Stimulated activated naive CD8-positive, alpha-beta T cell treated with anti-CD3 and anti-CD28 coated beads, Interleukin-15, Interleukin-2, amounts not matched to agents 100 ng/mL and 50 ng/mL, for 24 hours (primary cell): ENCODE measurements at regions not wholly inside any gene's neighbourhood (a gene's known extent, or its start where the extent isn't known, plus 50 kb on each side); places are given as distances from the start of the nearest gene placed in this dataset.

ENCODE experiments used
- H3K27ac Mint-ChIP-seq: one replicate; pipeline ENCODE4 v1.8.0; 2021; ENCODE audit warnings: mild to moderate bottlenecking, mixed read lengths
- H3K27me3 Mint-ChIP-seq: one replicate; pipeline ENCODE4 v1.8.0; 2021; ENCODE audit warnings: mixed read lengths
- H3K36me3 Mint-ChIP-seq: one replicate; pipeline ENCODE4 v1.8.0; 2021; ENCODE audit warnings: low read depth, mixed read lengths
- H3K4me1 Mint-ChIP-seq: one replicate; pipeline ENCODE4 v1.8.0; 2021; ENCODE audit warnings: low read depth, mixed read lengths
- H3K4me3 Mint-ChIP-seq: one replicate; pipeline ENCODE4 v1.8.0; 2021; ENCODE audit warnings: mild to moderate bottlenecking, mixed read lengths
- H3K9me3 Mint-ChIP-seq: one replicate; pipeline ENCODE4 v1.8.0; 2021; ENCODE audit warnings: mixed read lengths

DNA sequence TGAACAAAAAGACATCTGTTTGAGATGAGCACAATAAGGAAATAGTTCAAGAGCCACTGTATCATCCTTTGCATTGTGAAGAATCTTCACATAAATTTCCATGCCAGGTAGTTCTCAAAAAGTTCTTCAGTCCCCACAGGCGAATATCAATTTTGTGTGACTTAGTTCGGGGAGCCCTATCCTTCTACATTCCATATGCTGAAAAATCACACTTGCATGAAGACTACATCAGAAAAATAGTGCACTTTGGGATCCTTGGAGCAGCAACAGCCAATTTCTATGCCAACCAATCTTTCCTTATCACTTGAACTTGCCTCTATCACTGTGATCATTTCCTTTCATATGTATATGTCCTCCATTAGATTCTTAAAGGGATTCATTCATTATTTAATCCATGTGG lies 830.6 kb upstream of the POU3F3 start:
- H3K4me3 Mint-ChIP-seq: no peak overlapping the region
- no peak overlapping the region for H3K27ac Mint-ChIP-seq
- H3K9me3 Mint-ChIP-seq: peaks cover 4% of the 10 kb centered on the region
- no peaks in the 10 kb centered on the region for H3K4me1 Mint-ChIP-seq
- no peaks in the 10 kb centered on the region for H3K27me3 Mint-ChIP-seq
- H3K36me3 Mint-ChIP-seq: no peaks in the 10 kb centered on the region

DNA sequence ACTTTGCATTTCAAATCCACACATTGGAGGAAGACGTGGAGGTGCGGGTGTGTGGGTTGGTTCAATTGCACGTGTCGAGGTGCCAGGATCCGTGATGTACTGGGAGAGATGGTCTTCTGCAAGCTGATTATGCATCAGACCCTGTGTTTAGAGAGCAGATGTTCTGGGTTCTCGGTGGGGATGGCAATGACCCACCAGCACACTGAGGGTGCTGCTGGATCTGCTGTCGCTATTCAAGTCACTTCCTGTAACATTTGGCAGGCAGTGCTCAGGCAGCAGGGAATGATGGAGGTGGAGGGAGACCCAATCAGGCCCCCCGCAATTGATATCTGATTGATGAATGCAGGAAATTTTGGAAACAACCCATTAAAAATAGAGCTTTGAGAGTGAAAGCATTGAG lies 830.1 kb upstream of the POU3F3 start:
- H3K27ac Mint-ChIP-seq: no peak overlapping the region
- no peaks in the 10 kb centered on the region for H3K36me3 Mint-ChIP-seq

DNA sequence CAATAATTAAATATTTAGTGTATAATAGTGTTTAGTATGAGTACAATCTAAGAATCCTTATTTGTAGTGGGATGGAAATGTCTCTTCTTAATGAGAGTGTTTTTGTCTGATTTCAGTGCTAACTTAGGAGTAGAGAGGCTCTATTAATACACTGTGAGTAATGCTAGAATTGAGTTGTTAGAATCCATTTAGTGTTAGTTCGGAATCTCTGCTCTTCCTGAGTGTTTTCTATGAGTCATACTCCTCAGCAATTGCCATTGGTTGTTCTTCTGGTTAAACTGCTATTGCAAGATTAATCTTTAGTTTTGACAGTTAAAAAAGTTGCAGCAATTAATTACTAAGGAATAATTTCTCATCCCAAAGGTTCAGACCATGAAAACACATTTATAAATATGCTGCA lies 828.6 kb upstream of the POU3F3 start:
- no peak overlapping the region for H3K27ac Mint-ChIP-seq
- no peaks in the 10 kb centered on the region for H3K9me3 Mint-ChIP-seq
- H3K27me3 Mint-ChIP-seq: no peaks in the 10 kb centered on the region
- H3K4me3 Mint-ChIP-seq: no peak overlapping the region
- no peaks in the 10 kb centered on the region for H3K4me1 Mint-ChIP-seq
- no peaks in the 10 kb centered on the region for H3K36me3 Mint-ChIP-seq

More for the DNA sequence above, 830.1 kb upstream of the POU3F3 start:
- peaks cover 3% of the 10 kb centered on the region for H3K9me3 Mint-ChIP-seq
- H3K27me3 Mint-ChIP-seq: no peaks in the 10 kb centered on the region
- H3K4me3 Mint-ChIP-seq: no peak overlapping the region
- no peaks in the 10 kb centered on the region for H3K4me1 Mint-ChIP-seq

DNA sequence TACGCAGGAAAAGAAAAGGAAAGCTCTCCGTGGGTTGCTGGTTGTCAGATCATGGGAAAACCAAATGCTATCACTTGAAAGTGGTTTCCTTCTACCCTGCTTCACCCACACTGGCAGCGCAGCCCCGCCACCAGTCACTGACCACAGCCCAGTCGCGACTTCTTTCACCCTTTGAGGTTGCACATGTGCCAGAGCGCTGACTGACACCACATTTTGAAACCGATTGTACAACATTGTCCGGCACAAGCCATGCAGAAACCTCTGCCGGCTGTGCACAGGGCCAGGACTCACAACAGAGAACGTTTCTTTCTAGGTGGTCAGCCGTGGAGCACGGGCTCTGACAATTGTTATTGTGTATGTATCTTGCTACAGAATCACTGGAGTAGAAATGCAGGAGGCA lies 827.2 kb upstream of the POU3F3 start:
- Mint-ChIP-seq H3K27ac (no peak overlapping the region), H3K36me3 (no peaks in the 10 kb centered on the region), H3K4me1 (no peaks in the 10 kb centered on the region), H3K27me3 (no peaks in the 10 kb centered on the region), H3K4me3 (no peak overlapping the region), H3K9me3 (no peaks in the 10 kb centered on the region)

DNA sequence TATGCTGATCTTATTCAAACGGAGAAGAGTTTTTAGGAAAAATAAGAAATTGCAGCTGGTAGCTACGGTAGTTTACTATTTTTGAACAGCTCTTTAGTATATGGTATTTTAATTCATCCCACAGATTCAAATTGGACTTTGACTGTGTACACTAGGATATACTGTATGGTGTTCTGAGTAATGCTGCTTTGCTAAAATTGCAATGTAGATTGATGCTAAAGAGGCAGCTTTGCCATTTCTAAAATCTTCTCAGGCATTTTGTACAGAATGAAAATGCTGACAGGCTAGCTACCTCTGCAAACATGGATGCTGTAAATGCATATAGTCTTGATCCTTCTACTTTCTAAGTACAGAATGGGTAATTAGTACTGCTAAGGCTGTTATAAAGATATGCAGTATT lies 826.6 kb upstream of the POU3F3 start:
- no peaks in the 10 kb centered on the region for H3K4me1 Mint-ChIP-seq
- no peaks in the 10 kb centered on the region for H3K9me3 Mint-ChIP-seq
- no peaks in the 10 kb centered on the region for H3K27me3 Mint-ChIP-seq

DNA sequence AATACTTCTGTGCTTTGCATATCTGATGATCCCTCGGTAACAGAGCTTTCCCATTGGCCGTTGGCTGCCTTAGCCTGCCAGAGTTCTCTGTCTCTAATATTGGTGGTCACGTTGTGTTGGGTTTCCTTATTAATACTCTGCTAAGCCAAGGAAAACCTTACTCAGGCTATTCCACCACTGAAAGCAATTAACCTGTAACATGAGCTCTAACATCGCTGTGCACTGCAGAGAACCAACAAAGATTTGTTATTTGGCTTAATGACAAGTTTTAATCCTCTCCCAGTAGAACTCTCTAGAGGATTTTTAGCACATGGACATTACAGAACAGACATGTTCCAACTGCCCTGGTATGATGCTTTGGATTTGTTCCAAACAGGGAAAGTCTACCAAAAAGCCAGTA lies 825.9 kb upstream of the POU3F3 start:
- no peak overlapping the region for H3K4me3 Mint-ChIP-seq
- H3K4me1 Mint-ChIP-seq: no peaks in the 10 kb centered on the region
- no peak overlapping the region for H3K27ac Mint-ChIP-seq
- no peaks in the 10 kb centered on the region for H3K27me3 Mint-ChIP-seq
- no peaks in the 10 kb centered on the region for H3K9me3 Mint-ChIP-seq
- no peaks in the 10 kb centered on the region for H3K36me3 Mint-ChIP-seq

More for the DNA sequence above, 826.6 kb upstream of the POU3F3 start:
- Mint-ChIP-seq H3K27ac (no peak overlapping the region), H3K36me3 (no peaks in the 10 kb centered on the region), H3K4me3 (no peak overlapping the region)

DNA sequence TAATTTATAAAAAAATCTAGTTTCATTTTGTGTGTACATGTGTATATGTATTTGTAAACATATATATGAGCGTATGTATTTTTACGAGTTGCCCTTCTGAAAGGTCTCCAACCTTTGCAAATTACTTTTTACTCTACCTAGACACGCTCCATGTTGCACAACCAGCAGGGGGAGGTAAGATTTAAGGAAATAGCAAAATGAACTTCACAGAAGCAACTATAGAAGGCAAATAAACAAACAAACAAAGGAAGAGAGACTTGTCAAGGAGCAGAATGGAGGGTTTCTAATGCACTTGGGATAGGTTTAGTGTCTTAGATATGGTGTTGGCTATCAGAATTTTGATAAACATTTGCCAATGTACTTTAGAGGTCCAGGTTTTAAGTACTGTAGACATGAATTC lies 820.5 kb upstream of the POU3F3 start:
- no peak overlapping the region for H3K4me3 Mint-ChIP-seq
- peaks cover 4% of the 10 kb centered on the region for H3K9me3 Mint-ChIP-seq
- no peak overlapping the region for H3K27ac Mint-ChIP-seq
- H3K27me3 Mint-ChIP-seq: no peaks in the 10 kb centered on the region
- no peaks in the 10 kb centered on the region for H3K36me3 Mint-ChIP-seq
- no peaks in the 10 kb centered on the region for H3K4me1 Mint-ChIP-seq

DNA sequence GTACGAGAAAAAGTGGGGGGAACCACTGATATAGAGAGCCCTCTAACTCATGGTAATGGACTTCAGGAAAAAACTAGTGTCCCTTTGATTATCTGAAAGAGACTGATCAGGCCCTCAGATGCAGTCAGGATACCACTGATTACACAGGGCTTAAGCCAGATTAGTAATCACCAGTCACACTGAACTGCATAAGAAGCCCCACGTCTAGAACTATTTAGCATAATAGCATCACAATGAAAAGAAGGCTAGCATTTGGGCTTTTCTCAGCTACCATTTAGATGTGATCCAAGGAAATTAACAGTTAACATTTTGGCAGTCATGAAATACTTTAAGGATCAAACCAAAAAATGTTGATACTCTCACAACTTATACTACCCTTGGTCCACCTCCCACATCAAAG lies 813.1 kb upstream of the POU3F3 start:
- Mint-ChIP-seq H3K4me1 (no peaks in the 10 kb centered on the region), H3K9me3 (peaks cover 3% of the 10 kb centered on the region), H3K4me3 (no peak overlapping the region), H3K36me3 (no peaks in the 10 kb centered on the region), H3K27ac (no peak overlapping the region), H3K27me3 (no peaks in the 10 kb centered on the region)

DNA sequence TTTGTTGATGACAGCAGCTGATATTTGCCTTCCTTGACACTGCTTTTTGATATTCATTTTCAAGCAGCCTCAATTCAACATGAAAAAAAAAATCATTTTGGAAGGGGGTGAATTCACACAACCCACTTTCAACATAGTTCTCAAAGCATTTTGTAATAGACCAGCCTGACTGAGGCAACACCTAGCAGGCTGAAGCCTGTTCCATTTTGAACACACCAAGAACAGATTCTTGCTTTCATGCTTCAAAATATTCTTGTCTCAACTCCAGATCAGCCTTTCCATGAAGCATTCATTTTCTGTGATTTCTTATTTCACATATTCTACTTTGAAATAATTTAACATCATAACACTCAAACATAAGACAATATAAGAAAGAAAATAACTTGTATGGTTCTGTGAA lies 812.6 kb upstream of the POU3F3 start:
- H3K4me3 Mint-ChIP-seq: no peak overlapping the region
- H3K27me3 Mint-ChIP-seq: no peaks in the 10 kb centered on the region
- peaks cover 3% of the 10 kb centered on the region for H3K9me3 Mint-ChIP-seq
- H3K4me1 Mint-ChIP-seq: no peaks in the 10 kb centered on the region
- no peak overlapping the region for H3K27ac Mint-ChIP-seq
- H3K36me3 Mint-ChIP-seq: no peaks in the 10 kb centered on the region

DNA sequence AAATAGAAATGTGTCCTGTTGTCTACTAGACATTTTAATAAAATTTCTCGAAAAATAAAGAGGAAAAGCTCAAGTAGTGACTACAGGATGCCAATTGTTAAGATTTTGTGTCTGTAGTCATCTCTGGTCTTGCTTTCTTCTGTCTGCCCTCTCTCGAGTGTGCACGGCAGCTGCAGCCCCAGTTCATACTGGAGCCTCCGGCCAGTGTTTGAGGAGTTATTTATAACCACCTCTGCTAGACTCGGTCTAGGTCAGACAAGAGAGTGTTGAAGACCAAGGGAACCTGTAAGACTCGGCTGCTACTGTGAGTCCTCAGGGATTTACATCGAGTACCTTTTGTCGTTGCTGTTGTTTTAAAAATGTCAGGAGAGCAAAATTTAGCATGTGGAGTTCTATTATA lies 810.1 kb upstream of the POU3F3 start:
- Mint-ChIP-seq H3K36me3 (no peaks in the 10 kb centered on the region), H3K4me1 (no peaks in the 10 kb centered on the region), H3K27me3 (no peaks in the 10 kb centered on the region), H3K27ac (no peak overlapping the region), H3K4me3 (no peak overlapping the region), H3K9me3 (peaks cover 3% of the 10 kb centered on the region)

DNA sequence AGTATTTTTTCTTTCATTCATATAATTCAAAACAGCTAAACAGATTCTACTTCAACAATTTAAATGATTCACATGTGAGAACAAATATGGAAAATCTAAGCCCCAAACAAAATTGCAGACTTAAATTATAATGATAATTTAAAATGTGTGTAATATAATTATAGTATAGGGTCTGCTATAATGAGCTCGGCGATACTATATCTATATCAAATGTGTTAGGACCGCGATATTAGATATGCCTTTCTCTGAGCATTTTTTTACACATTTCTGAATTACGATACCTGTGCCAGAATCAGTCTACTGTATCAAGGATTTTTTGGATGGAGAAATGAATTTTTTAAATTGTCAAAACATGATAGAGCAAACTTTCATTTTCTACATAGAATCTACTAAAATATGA lies 808.8 kb upstream of the POU3F3 start:
- no peak overlapping the region for H3K27ac Mint-ChIP-seq
- no peaks in the 10 kb centered on the region for H3K4me1 Mint-ChIP-seq
- H3K36me3 Mint-ChIP-seq: no peaks in the 10 kb centered on the region
- H3K4me3 Mint-ChIP-seq: no peak overlapping the region
- H3K9me3 Mint-ChIP-seq: no peaks in the 10 kb centered on the region
- H3K27me3 Mint-ChIP-seq: no peaks in the 10 kb centered on the region

DNA sequence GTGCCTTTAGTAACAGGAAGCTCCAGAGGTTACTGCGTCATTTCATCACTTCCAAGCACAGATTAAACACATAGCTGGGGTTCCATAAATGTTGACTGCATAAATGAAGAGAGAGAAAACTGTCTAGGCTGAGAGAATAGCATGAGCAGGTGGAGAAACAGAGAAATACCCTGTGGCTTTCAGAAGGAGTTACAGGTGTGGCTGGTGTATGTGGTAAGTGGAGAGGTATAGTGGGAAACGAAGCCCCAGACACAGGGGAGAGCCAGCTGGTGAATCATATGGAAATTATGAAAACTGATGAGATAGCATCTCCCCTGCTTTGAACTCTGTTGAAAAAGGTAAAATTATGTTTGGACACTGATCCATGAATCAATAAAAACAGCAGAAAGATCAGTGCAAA lies 807.4 kb upstream of the POU3F3 start:
- H3K4me1 Mint-ChIP-seq: no peaks in the 10 kb centered on the region
- H3K27ac Mint-ChIP-seq: no peak overlapping the region
- no peaks in the 10 kb centered on the region for H3K9me3 Mint-ChIP-seq
- no peaks in the 10 kb centered on the region for H3K36me3 Mint-ChIP-seq
- no peaks in the 10 kb centered on the region for H3K27me3 Mint-ChIP-seq
- H3K4me3 Mint-ChIP-seq: no peak overlapping the region

DNA sequence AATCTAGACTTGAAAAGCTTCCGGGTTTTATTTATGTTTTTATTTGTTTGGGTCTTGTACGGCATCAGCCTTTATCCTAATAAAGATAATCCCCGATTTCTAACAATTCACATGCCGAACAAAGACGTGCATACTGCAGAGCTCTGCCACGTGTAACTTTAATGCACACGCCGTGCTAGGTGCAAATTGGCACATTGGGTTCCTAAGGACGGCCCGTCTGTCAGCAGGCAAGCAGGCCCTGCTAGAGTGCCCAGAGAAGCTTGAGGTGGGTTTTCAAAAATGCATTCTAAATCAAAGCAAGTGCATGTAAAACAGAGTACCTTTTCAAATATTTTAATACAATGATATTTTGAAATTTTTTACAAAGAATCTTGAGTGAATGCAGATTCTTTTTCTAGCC lies 806.4 kb upstream of the POU3F3 start:
- H3K9me3 Mint-ChIP-seq: no peaks in the 10 kb centered on the region
- no peak overlapping the region for H3K4me3 Mint-ChIP-seq
- H3K4me1 Mint-ChIP-seq: no peaks in the 10 kb centered on the region
- no peaks in the 10 kb centered on the region for H3K27me3 Mint-ChIP-seq
- no peak overlapping the region for H3K27ac Mint-ChIP-seq
- no peaks in the 10 kb centered on the region for H3K36me3 Mint-ChIP-seq

DNA sequence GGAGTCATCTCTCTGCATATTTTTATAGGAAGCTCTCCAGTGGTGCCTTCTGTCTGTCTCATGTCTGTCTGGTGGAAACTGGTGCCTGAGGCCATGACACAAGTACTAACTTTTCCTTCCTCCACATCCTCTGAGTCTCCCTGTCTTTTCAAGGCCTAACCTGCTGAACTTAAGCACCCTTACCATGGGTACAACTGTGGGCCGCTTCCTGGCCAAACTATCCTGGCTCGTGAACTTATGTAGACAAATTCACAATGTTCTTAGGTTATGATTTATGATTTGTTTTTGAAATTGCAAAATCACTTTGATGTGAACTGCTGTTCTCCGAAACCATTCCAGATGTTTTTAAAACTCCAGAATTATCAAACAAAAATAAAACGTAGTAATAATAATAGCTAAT lies 804.5 kb upstream of the POU3F3 start:
- no peaks in the 10 kb centered on the region for H3K36me3 Mint-ChIP-seq
- H3K4me1 Mint-ChIP-seq: no peaks in the 10 kb centered on the region
- H3K27ac Mint-ChIP-seq: no peak overlapping the region

DNA sequence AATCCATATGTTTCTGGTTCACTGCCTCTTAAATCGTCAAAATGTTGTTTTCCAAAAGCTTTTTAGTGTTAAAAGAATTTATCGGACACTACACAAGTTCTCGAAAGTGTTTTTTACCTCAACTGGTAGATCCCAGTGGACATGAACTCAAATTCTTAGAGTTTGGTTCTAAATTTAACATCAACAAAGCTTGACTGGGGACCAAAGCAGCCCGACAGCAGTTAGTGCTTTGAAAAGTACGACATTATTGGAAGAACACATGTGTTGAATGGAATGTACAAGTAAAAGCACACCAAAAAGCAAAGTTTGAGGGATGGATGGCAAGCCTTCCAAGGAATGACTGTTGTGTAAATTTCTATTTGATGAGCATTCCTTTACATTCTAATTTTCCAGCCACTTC lies 803.9 kb upstream of the POU3F3 start:
- Mint-ChIP-seq H3K27me3 (no peaks in the 10 kb centered on the region), H3K4me3 (no peak overlapping the region), H3K4me1 (no peaks in the 10 kb centered on the region), H3K36me3 (no peaks in the 10 kb centered on the region), H3K27ac (no peak overlapping the region), H3K9me3 (no peaks in the 10 kb centered on the region)

More for the DNA sequence above, 804.5 kb upstream of the POU3F3 start:
- H3K4me3 Mint-ChIP-seq: no peak overlapping the region
- H3K9me3 Mint-ChIP-seq: no peaks in the 10 kb centered on the region
- no peaks in the 10 kb centered on the region for H3K27me3 Mint-ChIP-seq

DNA sequence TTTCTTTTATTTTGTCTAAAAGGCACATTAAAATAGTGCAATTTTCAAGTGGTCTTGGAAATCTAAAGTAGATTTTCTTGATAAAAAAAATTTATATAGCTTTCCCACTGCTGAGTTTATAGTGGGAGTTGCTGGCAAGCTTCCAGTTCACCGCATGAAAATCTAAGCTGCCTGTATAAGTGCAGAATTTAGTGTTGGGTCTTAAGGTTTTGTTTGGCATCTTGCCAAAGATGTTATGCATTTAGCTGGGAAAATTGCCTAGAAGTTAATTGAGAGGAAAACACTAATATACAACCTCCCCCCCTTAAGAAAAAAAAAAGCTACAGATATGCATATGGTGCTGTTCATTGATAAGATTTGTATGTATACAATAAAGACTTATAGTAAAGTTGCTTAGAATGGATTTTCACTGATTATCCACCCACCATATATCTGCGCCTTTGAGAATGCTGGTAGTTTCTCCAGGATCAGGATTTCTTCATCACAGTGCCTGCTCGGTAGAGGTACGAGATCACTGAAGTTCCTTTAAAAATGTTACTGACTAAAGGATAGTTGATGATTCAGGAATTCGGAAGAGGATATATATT lies 803.2 kb upstream of the POU3F3 start:
- H3K9me3 Mint-ChIP-seq: peaks cover 2% of the 10 kb centered on the region
- no peaks in the 10 kb centered on the region for H3K4me1 Mint-ChIP-seq
- no peaks in the 10 kb centered on the region for H3K27me3 Mint-ChIP-seq
- H3K27ac Mint-ChIP-seq: no peak overlapping the region
- H3K4me3 Mint-ChIP-seq: no peak overlapping the region
- H3K36me3 Mint-ChIP-seq: no peaks in the 10 kb centered on the region
